ENCODE measurements at regions not wholly inside any gene's neighbourhood (a gene's known extent, or its start where the extent isn't known, plus 50 kb on each side); places are given as distances from the start of the nearest gene placed in this dataset.

DNA sequence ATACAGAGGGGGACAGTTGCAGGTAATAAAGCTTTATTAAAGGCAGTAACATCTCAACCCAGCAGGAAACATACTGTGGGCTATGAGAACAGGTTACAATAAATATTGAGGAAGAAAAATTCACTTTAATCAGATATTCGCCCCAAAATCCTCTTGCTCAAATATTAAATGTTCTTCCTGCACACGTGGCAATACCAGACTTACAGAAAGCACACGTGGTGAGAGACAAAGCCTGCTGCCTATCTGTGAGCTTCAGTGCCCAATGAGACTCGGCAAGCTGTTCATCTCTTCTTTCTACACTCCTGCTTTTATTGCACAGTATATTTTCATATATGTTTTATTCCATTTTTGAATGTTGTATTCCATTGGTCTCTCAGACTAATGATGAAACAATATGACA lies 113.2 kb downstream of the OR13A1 start:
- POLR2A ChIA-PET = no interaction called here
- CTCF ChIA-PET = interaction anchor here (0.6 to 1.2 kb wide), 3 partner anchors 25 to 61 kb away, joined by 3 to 4 read pairs (median 3); no protein-coding TSS in a partner anchor
- TF ChIP-seq, protein P1, sequence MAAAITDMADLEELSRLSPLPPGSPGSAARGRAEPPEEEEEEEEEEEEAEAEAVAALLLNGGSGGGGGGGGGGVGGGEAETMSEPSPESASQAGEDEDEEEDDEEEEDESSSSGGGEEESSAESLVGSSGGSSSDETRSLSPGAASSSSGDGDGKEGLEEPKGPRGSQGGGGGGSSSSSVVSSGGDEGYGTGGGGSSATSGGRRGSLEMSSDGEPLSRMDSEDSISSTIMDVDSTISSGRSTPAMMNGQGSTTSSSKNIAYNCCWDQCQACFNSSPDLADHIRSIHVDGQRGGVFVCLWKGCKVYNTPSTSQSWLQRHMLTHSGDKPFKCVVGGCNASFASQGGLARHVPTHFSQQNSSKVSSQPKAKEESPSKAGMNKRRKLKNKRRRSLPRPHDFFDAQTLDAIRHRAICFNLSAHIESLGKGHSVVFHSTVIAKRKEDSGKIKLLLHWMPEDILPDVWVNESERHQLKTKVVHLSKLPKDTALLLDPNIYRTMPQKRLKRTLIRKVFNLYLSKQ (tag by site-specific recombination; IDR thresholded peaks at IDR 0.05; ENCODE audit: borderline replicate concordance) = no peak
- TF ChIP-seq ZNF654 (tag by site-specific recombination; IDR thresholded peaks at IDR 0.05; ENCODE audit: low read depth) = no peak
- TF ChIP-seq, protein P2, sequence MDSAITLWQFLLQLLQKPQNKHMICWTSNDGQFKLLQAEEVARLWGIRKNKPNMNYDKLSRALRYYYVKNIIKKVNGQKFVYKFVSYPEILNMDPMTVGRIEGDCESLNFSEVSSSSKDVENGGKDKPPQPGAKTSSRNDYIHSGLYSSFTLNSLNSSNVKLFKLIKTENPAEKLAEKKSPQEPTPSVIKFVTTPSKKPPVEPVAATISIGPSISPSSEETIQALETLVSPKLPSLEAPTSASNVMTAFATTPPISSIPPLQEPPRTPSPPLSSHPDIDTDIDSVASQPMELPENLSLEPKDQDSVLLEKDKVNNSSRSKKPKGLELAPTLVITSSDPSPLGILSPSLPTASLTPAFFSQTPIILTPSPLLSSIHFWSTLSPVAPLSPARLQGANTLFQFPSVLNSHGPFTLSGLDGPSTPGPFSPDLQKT (IDR thresholded peaks at IDR 0.05; ENCODE audit: borderline replicate concordance, low read depth, low read length) = no peak
- TF ChIP-seq SETDB1 (IDR thresholded peaks at IDR 0.05; ENCODE audit: insufficient read length, low read length) = no peak
- TF ChIP-seq, protein P3, sequence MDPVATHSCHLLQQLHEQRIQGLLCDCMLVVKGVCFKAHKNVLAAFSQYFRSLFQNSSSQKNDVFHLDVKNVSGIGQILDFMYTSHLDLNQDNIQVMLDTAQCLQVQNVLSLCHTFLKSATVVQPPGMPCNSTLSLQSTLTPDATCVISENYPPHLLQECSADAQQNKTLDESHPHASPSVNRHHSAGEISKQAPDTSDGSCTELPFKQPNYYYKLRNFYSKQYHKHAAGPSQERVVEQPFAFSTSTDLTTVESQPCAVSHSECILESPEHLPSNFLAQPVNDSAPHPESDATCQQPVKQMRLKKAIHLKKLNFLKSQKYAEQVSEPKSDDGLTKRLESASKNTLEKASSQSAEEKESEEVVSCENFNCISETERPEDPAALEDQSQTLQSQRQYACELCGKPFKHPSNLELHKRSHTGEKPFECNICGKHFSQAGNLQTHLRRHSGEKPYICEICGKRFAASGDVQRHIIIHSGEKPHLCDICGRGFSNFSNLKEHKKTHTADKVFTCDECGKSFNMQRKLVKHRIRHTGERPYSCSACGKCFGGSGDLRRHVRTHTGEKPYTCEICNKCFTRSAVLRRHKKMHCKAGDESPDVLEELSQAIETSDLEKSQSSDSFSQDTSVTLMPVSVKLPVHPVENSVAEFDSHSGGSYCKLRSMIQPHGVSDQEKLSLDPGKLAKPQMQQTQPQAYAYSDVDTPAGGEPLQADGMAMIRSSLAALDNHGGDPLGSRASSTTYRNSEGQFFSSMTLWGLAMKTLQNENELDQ (tag by site-specific recombination; IDR thresholded peaks at IDR 0.05; ENCODE audit: low read depth) = no peak
- TF ChIP-seq, protein P4, sequence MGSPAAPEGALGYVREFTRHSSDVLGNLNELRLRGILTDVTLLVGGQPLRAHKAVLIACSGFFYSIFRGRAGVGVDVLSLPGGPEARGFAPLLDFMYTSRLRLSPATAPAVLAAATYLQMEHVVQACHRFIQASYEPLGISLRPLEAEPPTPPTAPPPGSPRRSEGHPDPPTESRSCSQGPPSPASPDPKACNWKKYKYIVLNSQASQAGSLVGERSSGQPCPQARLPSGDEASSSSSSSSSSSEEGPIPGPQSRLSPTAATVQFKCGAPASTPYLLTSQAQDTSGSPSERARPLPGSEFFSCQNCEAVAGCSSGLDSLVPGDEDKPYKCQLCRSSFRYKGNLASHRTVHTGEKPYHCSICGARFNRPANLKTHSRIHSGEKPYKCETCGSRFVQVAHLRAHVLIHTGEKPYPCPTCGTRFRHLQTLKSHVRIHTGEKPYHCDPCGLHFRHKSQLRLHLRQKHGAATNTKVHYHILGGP (tag by site-specific recombination; IDR thresholded peaks at IDR 0.05) = no peak
- TF ChIP-seq ZNF560 (tag by site-specific recombination; IDR thresholded peaks at IDR 0.05; ENCODE audit: borderline replicate concordance) = no peak
- TF ChIP-seq ZNF16 (tag by site-specific recombination; IDR thresholded peaks at IDR 0.05; ENCODE audit: low read depth) = no peak
- no peak for TF ChIP-seq ZNF48 (tag by site-specific recombination; IDR thresholded peaks at IDR 0.05)
- no peak for TF ChIP-seq ZFP37 (tag by site-specific recombination; IDR thresholded peaks at IDR 0.05)
- TF ChIP-seq, protein P5, sequence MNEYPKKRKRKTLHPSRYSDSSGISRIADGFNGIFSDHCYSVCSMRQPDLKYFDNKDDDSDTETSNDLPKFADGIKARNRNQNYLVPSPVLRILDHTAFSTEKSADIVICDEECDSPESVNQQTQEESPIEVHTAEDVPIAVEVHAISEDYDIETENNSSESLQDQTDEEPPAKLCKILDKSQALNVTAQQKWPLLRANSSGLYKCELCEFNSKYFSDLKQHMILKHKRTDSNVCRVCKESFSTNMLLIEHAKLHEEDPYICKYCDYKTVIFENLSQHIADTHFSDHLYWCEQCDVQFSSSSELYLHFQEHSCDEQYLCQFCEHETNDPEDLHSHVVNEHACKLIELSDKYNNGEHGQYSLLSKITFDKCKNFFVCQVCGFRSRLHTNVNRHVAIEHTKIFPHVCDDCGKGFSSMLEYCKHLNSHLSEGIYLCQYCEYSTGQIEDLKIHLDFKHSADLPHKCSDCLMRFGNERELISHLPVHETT (tag by site-specific recombination; IDR thresholded peaks at IDR 0.05) = no peak
- H3K27ac ChIP-seq (ENCODE audit: extremely low read depth, low read depth, low read length) = no peak overlapping the region
- H3K4me1 ChIP-seq (ENCODE audit: control insufficient read depth, insufficient read depth, low read length) = no peaks in the 10 kb centered on the region
- no peaks in the 10 kb centered on the region for H3K9me3 ChIP-seq (ENCODE audit: control insufficient read depth, insufficient read depth, low read depth, low read length)
- H3K36me3 ChIP-seq (ENCODE audit: control insufficient read depth in 2 of 2, insufficient read depth in 1 of 2, low read length in 2 of 2) = no peaks in the 10 kb centered on the region
- no peak overlapping the region for H3K4me3 ChIP-seq (ENCODE audit: low read depth, low read length)

DNA sequence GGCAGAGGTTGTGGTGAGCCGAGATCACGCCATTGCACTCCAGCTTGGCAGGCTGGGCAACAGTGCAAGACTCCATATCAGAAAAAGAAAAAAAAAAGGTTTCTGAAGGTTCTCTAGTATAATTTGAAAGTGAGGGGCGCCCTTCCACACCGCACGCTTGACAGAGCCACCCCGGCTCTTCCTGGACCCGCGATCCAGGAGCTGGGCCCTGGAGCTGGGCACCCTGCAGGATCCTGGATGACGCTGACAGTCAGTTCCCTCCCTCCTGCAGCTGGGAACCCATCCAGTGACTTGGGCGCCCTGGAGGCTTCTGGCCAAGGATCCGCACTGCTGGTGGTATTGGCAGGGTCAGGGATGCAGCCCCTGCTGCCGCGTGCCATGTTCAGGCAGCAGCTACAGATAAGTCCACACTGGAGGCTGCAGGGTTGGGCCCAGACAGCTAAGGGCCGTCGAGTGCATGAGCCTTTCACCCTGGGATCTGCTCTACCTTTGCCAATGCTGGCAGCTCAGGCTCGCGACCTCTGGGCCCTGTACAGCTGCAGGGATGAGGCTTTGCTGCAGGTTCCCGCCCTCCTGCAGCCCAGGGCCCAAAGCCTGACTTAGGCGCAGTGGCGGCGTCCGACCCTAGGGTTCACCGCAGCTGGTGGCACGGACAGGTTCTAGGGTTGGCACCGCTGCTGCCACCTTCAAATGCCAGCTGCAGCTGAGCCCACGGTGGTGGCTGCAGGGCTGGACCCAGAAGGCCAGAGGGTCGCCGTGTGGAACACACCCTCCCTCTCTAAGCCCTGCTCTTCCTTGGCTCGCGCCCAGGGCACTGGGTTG lies 110.2 kb downstream of the OR13A1 start:
- TF ChIP-seq ZNF677 (tag by site-specific recombination; IDR thresholded peaks at IDR 0.05) (no peak), RBAK (tag by site-specific recombination; IDR thresholded peaks at IDR 0.05) (no peak)
- TF ChIP-seq, protein P6, sequence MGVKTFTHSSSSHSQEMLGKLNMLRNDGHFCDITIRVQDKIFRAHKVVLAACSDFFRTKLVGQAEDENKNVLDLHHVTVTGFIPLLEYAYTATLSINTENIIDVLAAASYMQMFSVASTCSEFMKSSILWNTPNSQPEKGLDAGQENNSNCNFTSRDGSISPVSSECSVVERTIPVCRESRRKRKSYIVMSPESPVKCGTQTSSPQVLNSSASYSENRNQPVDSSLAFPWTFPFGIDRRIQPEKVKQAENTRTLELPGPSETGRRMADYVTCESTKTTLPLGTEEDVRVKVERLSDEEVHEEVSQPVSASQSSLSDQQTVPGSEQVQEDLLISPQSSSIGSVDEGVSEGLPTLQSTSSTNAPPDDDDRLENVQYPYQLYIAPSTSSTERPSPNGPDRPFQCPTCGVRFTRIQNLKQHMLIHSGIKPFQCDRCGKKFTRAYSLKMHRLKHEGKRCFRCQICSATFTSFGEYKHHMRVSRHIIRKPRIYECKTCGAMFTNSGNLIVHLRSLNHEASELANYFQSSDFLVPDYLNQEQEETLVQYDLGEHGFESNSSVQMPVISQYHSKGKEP (tag by site-specific recombination; IDR thresholded peaks at IDR 0.05) = no peak
- ChIA-PET POLR2A (no interaction called here), CTCF (no interaction called here)
- Histone ChIP-seq H3K4me1 (ENCODE audit: control insufficient read depth, insufficient read depth, low read length) (no peaks in the 10 kb centered on the region), H3K36me3 (ENCODE audit: control insufficient read depth in 2 of 2, insufficient read depth in 1 of 2, low read length in 2 of 2) (no peaks in the 10 kb centered on the region), H3K27ac (ENCODE audit: extremely low read depth, low read depth, low read length) (no peak overlapping the region), H3K9me3 (ENCODE audit: control insufficient read depth, insufficient read depth, low read depth, low read length) (no peaks in the 10 kb centered on the region), H3K4me3 (ENCODE audit: low read depth, low read length) (no peak overlapping the region)

Measured in HEK293 (cell line).